GM11168 (cell line): ENCODE measurements at regions not wholly inside any gene's neighbourhood (a gene's known extent, or its start where the extent isn't known, plus 50 kb on each side); places are given as distances from the start of the nearest gene placed in this dataset.

Experiments
- in situ Hi-C: fragments of 300-500 bp; cut with MboI; formaldehyde crosslinking; loops from one replicate; pipeline ENCODE4 v1.12.0; 2022; ENCODE audit warnings: low sequenced_read_pairs; ENCODE audit not compliant: unreplicated experiment

DNA sequence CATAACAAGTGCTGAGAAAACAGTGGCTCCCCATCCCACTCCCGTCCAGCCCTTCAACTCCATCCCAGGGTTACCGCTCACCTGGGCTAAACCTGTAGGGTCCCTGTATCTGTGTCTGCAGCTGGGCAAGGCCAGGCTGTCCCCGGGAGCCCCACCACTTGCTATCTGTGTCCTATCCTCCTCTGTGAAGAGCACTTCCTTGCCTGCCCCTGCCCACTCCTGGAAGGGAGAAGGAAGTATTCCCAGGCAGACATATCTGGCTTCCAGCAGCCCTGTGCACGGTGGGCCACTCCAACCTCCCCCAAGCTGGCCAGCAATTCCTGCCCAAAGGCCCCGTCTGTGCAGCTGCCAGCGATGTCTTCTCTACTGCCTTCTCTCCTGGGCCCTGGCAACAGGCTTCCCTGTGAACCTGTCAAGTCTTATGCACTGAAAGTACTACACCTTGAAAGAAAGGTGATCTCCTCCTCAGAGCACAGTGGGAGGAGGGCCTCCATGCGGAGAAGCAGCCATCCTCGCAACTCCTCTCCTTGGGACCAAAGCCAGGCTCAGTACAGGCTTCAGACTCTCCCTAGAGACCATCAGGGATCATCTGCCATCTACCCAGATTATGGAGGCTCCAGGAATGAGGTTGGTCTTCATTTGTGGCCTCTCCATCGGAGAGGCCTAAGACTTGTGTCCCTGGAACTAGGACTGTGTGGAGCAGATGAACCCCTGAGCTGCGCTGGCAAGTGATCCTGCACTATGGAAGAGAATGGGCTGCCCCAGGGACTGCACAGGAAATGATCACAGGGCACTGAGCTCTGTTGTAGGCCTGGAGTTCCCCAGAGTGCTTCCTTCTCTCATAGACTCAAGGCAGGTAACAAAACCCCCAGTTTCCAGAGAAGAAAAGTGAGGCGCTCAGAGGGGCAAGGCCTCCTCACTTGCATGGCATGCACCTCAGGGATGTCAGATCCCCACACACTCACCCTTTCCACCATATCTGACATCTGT lies 663.6 kb downstream of the BCL11B start:
- in situ Hi-C loops = no loop called here

DNA sequence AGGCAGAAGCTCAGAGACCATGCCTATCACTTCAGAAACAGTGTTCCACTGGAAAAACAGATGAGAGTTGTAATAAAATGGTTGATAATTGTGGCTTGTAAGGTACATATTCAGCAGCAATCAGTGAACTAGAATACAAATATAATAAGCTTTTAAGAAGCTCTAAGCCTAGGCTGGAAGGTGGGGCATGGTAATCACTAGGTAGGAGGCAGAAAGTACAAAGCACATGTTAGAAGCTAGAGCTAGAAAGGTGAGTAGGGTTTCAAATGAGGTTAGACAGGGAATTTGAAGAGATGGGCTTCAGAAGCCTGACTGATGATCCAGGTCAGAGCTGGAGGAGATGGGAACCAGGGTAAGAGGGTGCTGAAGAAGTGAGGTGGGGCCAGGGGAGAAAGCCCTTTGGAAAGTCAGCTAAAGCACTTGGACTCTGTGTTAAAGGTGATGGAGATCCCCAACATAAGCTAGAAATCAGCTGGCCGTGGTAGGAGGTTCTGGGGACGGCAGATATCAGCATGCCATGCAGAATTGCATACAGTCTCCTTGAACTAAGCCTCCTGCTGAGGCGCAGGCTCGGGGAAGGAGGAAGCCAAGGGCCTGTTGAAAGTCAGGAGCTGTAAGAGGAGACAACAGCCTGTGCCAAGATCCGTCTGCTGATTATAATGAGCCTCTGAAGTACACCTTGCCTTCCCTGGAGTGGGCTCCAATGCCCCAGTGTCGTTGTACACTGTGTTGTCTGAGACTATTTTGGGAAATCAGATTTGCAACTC lies 659.4 kb downstream of the BCL11B start:
- in situ Hi-C loops = no loop called here

DNA sequence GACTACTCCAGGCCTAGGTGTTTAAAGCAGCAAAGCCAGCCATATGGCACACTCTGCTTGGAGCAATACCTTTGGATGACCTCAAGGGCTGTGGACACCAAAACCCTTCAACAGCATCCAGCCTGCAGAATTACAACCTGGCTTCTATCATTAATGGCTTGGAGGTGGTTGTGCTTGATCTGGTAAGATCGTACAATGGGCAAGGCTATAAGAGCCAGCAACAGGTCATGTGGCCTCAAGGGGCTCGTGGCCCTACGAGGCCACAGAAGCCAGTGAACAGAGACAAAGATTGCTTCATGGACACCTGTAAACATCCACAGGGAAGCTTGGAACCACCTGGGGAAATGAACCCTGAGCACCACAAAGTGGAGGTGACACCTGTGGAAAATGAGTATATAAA lies 657.3 kb downstream of the BCL11B start:
- in situ Hi-C loops = no loop called here

DNA sequence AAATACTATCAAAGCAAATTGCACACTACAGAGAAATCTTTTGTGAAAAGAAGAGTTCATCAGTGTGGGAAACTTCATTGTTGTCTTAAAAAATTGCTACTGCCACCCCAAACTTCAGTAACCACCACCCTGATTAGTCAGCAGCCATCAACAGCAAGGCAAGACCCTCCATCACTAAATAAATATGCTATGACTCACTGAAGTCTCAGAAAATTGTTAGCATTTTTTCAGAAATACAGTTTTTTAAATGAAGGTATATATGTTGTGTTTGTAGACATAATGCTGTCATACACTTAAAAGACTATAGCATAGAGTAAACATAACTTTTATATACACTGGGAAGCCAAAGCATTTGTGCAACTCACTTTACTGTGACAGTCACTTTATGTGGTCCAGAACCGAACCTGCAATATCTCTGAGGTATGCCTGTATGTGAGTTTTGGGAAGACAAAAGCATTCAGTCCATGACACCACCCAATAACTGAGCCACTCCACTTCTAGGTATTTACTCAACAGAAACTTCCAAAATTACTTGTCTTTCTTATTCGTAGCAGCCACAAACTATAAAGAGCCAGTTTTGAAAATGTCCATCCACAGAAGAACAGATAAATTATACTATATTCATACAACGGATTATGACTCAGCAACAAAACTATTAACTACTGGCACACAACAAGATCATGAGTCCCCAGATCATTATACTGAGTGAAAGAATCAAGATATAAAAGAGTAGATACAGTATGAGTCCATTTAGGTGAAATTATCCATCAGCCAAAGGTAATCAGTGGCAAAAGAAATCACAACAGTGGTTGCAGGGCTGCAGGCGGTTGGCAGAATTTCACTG lies 649.6 kb downstream of the BCL11B start:
- in situ Hi-C loops = no loop called here

DNA sequence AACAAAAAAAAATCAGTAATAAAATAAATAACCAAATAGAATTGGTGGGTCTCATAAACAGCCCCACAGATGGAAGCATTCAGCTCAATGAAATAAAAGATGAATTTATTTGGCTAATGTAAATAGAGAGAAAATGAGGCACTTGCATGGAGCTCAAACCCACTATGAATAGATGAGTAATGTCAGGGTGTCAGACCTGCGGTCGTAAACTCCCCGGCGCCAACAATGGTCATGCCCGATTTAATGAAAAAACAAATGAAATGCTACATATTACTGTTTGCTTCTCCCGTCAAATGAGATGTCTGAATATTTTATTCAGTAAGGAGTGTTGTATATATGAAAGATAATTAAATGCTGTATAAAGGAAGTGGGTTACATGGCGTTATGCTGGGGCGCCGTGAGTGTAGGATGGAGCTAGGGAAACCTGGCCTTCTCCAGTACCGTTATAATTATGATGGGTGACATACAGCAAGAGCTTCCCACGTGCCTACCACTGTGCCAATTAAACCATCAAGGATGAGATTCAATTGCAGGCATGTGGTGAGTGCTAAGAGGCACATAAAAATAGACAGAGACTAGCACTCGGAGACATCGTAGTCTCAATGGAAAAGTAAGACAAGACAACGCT lies 648.1 kb downstream of the BCL11B start:
- in situ Hi-C loops = no loop called here

DNA sequence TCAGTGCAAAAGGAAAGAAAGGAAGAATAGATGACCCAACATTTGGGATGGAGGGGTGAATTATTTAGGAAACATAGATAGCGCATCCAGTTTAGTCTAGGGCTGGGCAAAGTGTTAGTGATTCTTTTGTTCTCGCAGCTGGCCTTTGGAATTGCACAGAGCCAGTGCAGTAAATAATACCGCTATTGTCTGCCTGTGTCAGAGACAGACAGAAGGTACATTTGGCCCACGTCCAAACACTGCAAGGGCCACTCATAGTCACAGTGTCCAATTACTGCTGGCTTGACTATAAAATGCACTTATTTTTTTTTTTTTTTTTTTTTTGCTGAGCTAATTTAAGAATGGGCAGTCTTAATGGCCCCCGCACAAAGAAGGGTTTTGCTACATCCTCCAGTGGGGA lies 638.6 kb downstream of the BCL11B start:
- in situ Hi-C loops = no loop called here

DNA sequence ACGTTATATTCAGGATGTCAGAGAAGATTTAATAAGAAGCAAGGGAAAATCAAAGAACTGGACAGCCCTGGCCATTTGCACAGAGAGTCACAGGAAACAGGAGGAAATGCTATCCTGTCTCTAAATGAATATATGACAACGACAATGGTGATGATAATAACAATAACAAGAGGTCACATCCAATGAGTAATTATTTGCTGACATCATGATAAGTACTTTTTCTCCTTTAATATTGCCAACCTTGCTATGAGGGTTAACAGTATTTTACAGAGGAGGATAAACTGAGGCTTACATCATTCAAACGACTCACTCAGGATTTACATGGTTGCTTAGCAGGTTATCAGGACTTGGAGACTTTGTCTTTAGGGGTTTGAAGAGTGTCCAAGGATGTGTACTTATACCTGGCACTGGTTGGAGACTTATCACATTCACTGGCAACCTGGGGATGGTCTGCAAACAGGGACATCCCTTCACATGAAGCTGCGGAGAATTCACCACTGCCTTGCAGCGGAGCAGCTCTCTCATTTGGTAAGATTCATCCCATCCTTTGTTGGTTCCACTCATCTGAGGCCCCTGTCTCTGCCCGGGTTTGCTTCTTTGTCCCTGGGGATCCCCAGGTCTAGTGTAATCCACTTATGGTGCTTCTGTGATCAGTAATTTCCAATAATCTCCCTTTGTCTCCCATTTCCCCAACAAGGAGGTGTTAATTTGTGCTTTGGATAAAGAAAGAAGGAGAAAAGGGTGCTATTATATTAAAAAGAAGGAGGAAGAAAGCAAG lies 637.8 kb downstream of the BCL11B start:
- in situ Hi-C loops = no loop called here

DNA sequence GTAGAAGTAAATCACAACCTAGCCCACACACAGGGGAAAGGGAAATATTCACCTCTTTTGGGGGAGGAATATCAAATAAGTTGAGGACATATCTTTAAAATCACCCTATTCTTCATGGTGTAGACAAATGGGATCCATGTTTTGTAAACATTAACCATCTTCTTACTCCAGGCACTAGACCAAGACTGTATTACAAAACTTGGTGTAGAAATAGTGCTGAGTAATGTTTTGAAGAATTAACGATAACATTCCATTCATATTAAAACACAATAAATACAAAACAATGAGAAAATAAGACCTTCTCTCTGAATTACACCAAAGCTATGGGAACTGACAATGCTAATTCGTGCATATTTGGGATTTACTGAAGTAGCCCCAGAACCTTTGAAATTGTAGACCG lies 633.6 kb downstream of the BCL11B start:
- in situ Hi-C loops = no loop called here

DNA sequence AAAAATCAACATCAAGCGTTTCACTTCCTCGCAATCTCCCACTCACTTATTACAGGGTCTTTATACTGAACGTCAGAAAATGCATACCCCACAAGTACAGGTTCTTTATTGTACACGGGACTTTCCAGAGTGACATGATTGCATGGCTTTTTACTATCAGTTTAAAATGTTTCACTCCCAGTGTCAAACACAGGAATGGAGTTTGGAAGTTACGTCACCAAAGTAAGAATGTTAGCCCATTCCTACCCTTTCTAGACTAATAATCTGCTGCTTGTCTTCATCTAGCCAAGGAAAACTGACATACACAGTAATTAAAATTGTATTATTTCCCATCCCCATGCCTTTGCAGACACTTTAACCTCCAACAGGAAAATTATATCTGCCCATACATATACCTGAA lies 624.2 kb downstream of the BCL11B start:
- in situ Hi-C loops = no loop called here

DNA sequence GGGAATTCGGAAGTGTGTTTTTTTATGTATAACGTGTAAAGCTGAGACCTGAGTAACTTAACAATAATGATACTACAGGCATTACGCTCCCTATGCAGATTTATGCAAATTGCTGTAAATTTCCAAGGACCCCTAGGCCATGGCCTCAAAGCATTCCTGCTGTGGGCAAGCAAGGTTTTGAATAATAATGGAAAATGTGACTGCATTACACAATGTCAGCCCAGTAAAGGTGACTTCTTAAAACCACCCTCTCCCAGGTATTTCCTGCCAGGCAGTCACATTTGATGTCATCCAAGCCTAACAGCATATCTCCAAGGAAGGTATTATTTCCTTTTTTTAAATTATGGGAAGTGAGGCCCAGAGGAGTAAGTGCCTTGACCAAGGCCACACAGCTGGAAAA lies 621.0 kb downstream of the BCL11B start:
- in situ Hi-C loops = no loop called here

DNA sequence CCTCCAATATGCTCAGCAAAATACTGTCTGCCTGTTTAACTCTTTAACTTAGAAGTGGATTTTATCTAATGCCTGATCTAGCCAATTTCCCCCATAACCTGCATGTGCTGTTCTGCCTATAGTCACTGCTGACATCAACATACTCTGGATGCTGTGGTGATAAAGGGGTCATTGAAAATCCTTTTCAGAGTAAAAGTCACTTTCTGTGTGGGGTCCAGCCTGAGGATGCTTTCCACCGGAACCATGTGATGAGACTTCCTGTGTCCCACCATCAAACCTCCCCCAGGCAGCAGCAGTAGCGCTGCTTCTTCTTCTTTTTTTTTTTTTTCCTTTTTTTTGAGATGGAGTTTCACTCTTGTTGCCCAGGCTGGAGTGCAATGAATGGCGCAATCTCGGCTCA lies 607.0 kb downstream of the BCL11B start:
- in situ Hi-C loops = no loop called here

DNA sequence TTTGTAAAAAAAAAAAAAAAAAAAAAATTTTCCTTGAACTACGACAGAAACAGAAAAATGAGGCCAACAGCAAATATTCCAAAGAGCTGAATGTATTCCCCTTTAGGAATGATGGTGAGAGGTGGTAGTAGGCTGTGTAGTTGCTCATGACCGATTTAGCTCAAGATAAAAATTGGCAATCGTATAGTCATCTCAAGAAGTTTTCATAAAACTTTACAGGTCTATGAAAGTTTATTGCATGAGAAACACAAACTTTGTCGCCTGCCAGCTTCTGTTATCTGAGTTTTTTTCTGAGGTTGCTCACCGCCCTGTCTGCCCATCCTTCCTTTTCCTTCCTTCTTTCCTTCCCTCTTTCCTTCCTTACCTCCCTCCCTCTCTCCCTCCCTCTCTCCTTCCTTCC lies 605.5 kb downstream of the BCL11B start:
- in situ Hi-C loops = no loop called here

DNA sequence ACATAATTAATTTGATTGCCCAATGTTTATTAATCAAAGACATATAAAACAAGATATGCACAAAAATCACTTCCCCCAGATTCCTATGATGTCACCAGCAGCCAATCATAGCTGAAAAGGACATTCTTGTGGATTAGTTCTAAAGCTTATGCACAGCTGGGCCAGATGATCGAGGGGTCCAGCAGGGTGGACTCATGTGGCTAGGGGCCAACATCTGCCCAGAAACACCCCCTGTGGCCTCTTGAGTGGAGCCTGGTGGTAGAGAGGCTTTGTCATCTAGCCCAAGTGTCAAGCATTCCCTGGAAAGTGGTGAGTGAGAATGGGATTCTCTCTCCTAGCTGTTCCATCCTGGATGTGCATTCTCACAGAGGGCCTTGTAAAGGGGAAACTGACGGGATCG lies 590.0 kb downstream of the BCL11B start:
- in situ Hi-C loops = no loop called here

DNA sequence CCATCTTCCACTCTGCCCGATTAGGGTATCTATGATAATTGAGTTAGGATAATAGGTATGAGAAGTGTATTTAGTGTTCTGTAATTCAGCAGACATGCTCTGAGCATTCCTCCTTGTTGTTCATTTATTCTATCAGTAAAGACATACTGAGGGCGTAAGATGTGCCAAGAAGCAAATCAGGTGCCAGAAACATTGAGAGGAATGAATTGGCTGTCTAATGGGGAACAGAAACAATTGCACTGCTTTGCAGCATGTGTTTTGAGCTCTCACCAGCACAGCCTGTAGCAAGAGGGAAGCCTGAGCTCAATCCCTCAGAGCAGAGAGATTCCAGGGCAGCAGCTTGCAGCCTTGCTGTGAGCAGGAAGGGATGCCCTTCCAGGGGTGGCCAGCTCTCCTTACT lies 589.3 kb downstream of the BCL11B start:
- in situ Hi-C loops = no loop called here

DNA sequence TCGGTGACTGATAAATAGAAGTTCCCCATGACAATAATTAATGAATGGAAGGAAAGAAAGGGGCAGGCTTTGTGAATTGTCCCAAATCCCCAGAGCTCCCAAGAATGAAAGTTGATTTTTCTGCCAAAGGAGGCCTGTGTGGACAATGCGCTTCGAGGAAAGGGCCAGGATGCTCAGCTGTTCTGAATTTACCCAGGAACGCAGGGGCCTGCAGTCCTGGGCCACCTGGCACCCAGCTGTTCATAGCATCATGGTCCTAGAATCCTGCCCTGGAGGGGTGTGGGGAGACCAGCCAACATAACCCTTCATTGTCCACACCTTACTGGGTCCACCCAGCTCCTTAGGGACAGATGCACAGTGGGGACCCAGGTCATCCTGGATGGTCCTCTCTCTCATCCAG lies 587.5 kb downstream of the BCL11B start:
- in situ Hi-C loops = no loop called here

DNA sequence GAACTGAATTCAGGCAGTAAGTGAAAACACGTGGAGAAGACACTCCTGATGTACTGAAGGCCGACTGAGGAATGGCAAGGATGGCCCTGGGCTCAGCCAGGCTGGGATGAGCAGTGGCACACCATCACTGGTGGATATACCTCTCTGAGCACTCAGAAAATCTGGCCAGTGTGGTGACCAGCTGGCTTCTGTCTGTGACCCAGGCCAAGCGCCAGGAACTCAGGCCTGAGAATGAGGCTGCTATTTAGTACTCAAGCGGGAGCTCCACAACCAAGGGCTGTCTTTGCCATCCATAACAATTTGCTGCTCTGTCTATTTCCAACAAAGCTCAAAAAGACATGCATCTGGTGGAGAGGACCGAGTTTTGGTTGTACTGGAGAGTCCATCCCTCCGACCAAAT lies 586.3 kb downstream of the BCL11B start:
- in situ Hi-C loops = no loop called here

DNA sequence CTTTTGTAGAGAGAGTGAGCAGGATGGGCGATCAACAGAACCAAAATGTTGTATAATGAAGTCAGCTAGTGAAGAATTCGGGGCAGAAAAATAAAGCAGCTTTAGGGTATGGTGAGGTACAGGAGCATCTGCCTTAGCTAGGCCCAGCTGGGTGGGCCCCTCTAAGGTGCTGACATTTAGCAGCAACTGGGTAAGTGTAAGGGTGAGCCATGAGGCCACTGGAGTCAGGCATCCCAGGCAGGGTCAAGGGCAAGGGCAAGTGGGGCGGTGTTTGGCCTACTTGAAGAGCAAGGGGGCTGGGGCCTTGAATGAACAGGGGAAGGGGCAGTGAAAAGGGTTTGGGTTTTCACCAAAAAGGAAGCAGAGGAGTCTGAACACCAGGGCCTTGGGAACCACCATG lies 583.6 kb downstream of the BCL11B start:
- in situ Hi-C loops = no loop called here

DNA sequence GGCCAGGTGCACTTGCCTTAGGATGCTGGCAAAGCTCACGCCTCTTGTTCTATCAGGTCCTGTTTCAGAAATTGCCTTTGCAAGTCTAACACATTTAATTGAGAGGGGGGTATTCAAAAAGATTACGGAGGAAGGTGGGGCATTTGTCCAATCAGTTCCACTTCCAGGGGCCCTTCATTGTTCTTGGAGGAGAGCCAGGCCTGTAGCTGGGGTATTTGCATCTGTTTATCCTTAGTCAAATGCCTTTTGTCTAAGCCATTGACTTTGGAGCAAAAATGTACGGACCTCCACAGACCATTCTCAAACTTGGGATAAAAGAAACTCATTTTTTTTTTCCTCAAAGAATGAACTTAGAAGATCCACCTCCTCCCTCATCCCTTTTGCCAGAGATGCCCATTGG lies 582.0 kb downstream of the BCL11B start:
- in situ Hi-C loops = no loop called here

DNA sequence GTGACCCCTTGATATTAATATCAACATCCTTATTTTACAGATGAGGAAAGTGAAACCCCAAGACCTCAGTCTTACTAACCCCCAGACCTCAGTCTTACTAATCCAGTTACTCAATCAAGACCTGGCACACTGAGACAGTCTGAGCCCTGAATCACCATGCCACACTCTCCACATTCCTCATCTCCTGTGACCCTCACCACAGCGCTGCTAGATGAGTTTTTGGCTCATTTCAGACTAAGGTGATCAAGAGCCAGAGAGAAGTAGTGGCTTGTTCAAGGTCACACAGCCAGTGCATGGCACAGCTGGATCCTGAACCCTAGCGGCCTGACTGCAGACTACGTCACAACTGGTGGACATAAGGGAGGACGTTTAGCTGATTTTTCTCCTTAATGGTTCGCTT lies 579.2 kb downstream of the BCL11B start:
- in situ Hi-C loops = no loop called here
